ENCODE measurements at regions not wholly inside any gene's neighbourhood (a gene's known extent, or its start where the extent isn't known, plus 50 kb on each side); places are given as distances from the start of the nearest gene placed in this dataset.
"Not testable (repeated sequence)": the region's sequence is repeated elsewhere in the genome, so short reads cannot be mapped to it uniquely, and the experiment has no call there.

DNA sequence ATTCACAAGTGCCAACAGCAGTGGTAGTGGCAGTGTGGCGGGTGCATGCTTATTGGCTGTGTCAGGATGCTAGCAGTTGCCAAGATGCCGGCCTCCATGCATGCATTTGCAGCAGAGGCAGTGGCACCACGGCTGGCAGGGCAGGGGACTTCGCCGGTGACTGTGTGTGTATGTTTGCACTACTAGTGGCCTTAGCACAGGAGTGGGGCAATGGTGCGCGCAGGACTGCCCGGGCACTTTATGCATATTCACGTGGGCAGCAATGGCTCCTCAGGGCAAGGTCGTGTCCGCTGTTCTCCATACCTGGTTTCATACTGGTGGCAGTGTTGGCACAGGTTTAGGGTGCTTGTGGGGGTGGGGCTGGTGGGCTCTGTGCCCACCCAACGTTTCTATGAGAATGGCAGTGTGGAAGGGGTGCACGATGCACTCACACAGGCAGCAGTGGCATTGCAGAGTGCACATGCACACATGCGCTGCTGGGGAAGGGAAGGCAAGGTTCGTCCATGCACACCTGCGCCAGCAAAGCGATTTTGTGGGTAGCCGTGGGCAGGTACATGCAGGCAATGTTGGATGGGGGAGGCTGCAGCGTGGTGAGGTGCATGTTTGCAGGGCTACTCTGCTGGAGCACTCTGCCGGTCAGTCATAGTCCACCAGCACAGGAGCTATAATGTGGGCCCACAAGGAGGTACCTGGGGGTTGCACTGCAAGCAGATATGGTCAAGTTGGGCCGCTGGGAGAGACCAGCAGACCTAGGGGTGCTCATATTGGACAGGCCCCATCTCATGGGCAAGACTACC lies 338.9 kb upstream of the TECRL start:
- no peaks in the 10 kb centered on the region for H3K36me3 ChIP-seq (ENCODE audit: control insufficient read depth, insufficient read depth, low read length)
- TF ChIP-seq, protein P1, sequence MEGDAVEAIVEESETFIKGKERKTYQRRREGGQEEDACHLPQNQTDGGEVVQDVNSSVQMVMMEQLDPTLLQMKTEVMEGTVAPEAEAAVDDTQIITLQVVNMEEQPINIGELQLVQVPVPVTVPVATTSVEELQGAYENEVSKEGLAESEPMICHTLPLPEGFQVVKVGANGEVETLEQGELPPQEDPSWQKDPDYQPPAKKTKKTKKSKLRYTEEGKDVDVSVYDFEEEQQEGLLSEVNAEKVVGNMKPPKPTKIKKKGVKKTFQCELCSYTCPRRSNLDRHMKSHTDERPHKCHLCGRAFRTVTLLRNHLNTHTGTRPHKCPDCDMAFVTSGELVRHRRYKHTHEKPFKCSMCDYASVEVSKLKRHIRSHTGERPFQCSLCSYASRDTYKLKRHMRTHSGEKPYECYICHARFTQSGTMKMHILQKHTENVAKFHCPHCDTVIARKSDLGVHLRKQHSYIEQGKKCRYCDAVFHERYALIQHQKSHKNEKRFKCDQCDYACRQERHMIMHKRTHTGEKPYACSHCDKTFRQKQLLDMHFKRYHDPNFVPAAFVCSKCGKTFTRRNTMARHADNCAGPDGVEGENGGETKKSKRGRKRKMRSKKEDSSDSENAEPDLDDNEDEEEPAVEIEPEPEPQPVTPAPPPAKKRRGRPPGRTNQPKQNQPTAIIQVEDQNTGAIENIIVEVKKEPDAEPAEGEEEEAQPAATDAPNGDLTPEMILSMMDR (IDR thresholded peaks at IDR 0.05; ENCODE audit: insufficient read depth, low read length, poor library complexity, severe bottlenecking), result no peak
- H3K4me3 ChIP-seq (replicated peaks; ENCODE audit: low read depth, low read length), result no peak overlapping the region
- H3K27me3 ChIP-seq (replicated peaks; ENCODE audit: control insufficient read depth, insufficient read depth, low read length), result no peaks in the 10 kb centered on the region
- no peak for DNase-seq (ENCODE audit: extremely low read depth, insufficient read length)

DNA sequence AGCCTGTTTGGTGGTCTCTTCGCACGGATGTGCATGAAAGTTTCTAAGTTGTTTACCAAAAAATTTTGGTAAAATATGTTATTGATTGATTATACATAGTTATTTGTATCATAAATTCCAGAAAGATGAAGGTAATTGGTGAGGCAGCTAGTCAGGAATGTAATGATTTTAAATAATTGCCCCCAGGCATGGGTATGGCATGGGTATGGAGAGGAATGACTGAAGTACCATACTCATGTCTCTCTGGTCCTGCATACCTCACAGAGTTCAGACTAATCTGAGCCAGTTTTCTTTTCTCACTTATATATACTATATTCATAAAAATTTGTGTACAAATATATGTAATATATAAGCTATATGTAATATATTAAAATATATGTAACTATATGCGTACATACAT lies 329.0 kb upstream of the TECRL start:
- no peaks in the 10 kb centered on the region for H3K27me3 ChIP-seq (replicated peaks; ENCODE audit: control insufficient read depth, insufficient read depth, low read length)
- DNase-seq (ENCODE audit: extremely low read depth, insufficient read length), result no peak
- no peaks in the 10 kb centered on the region for H3K36me3 ChIP-seq (ENCODE audit: control insufficient read depth, insufficient read depth, low read length)
- TF ChIP-seq, protein P1 (IDR thresholded peaks at IDR 0.05; ENCODE audit: insufficient read depth, low read length, poor library complexity, severe bottlenecking), result no peak
- no peak overlapping the region for H3K4me3 ChIP-seq (replicated peaks; ENCODE audit: low read depth, low read length)

DNA sequence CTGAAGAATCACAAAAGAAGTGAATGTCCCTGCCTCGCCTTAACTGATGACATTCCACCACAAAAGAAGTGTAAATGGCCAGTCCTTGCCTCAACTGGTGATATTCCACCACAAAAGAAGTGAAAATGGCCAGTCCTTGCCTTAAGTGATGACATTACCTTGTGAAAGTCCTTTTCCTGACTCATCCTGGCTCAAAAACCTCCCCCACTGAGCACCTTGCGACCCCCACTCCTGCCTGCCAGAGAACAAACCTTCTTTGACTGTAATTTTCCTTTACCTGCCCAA lies 328.5 kb upstream of the TECRL start:
- H3K27me3 ChIP-seq (replicated peaks; ENCODE audit: control insufficient read depth, insufficient read depth, low read length); DNase-seq (ENCODE audit: extremely low read depth, insufficient read length); H3K4me3 ChIP-seq (replicated peaks; ENCODE audit: low read depth, low read length); H3K36me3 ChIP-seq (ENCODE audit: control insufficient read depth, insufficient read depth, low read length): not testable (repeated sequence)

DNA sequence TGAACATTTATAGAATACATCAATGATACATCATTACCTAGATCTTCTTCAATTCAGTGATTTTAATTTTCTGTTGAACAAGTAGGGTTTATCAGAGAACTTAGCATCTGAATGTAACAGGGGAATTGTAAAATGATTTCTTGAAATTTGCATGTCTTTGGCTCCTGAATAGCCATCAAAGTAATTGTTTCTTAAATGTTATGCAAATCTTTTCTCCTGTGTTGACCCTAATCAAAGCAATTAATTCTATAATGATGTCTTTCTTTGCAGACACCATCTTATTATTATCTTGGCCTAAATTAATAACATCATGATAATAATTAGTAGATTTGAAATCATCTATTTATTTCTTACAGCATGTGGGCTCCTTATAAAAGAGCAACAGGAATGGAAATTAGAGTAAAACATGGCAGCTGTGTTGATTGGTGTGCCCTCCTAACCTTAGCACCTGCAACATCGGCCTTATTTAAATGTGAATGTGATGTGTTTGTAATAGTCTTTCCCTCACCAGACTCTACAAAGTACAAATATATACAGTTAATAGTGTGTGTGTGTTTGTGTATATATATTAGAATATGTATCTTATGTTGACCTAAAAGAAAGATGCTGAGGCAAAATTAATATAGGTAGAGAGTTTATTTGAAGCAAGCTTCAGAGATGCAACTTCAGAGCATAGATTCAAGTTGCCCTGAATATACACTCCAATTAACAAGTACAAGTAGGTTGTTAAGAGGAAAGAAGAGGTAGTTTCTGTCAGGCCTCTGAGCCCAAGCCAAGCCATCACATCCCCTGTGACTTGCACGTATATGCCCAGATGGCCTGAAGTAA lies 328.0 kb upstream of the TECRL start:
- TF ChIP-seq, protein P1 (IDR thresholded peaks at IDR 0.05; ENCODE audit: insufficient read depth, low read length, poor library complexity, severe bottlenecking), result no peak
- Histone ChIP-seq H3K4me3 (replicated peaks; ENCODE audit: low read depth, low read length) (no peak overlapping the region), H3K27me3 (replicated peaks; ENCODE audit: control insufficient read depth, insufficient read depth, low read length) (no peaks in the 10 kb centered on the region), H3K36me3 (ENCODE audit: control insufficient read depth, insufficient read depth, low read length) (no peaks in the 10 kb centered on the region)
- DNase-seq (ENCODE audit: extremely low read depth, insufficient read length), result no peak

DNA sequence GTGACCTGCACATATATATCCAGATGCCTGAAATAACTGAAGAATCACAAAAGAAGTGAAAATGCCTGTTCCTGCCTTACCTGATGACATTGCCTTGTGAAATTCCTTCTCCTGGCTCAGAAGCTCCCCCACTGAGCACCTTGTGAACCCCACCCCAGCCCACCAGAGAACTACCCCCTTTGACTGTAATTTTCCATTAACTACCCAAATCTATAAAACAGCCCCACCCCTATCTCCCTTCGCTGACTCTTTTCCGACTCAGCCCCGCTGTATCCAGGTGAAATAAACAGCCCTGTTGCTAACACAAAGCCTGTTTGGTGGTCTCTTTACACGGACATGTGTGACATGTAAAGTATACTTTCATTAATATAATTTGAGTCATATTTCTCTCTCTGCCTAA lies 320.3 kb upstream of the TECRL start:
- no peak for DNase-seq (ENCODE audit: extremely low read depth, insufficient read length)
- Histone ChIP-seq H3K36me3 (ENCODE audit: control insufficient read depth, insufficient read depth, low read length) (no peaks in the 10 kb centered on the region), H3K27me3 (replicated peaks; ENCODE audit: control insufficient read depth, insufficient read depth, low read length) (no peaks in the 10 kb centered on the region), H3K4me3 (replicated peaks; ENCODE audit: low read depth, low read length) (no peak overlapping the region)
- TF ChIP-seq, protein P1 (IDR thresholded peaks at IDR 0.05; ENCODE audit: insufficient read depth, low read length, poor library complexity, severe bottlenecking), result no peak

DNA sequence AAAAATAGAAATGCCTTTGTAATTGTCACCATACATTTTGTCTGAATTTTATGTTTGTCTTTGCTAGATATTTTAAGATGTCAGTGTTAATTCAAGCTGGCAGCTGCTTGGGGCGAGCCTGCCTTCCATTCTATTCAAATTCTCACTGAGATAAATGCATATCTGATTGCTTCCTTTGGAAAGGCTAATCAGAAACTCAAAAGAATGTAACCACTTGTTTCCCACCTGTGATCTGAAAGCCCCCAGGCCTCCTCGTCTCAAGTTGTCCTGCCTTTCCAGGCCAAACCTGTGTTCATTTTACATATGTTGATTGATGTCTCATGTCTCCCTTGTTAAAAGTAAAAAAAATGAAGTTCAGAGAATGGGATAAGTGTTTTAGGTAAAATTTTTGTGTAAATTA lies 318.7 kb upstream of the TECRL start:
- no peak overlapping the region for H3K4me3 ChIP-seq (replicated peaks; ENCODE audit: low read depth, low read length)
- DNase-seq (ENCODE audit: extremely low read depth, insufficient read length), result no peak
- TF ChIP-seq, protein P1 (IDR thresholded peaks at IDR 0.05; ENCODE audit: insufficient read depth, low read length, poor library complexity, severe bottlenecking), result no peak
- H3K36me3 ChIP-seq (ENCODE audit: control insufficient read depth, insufficient read depth, low read length), result no peaks in the 10 kb centered on the region
- H3K27me3 ChIP-seq (replicated peaks; ENCODE audit: control insufficient read depth, insufficient read depth, low read length), result no peaks in the 10 kb centered on the region

DNA sequence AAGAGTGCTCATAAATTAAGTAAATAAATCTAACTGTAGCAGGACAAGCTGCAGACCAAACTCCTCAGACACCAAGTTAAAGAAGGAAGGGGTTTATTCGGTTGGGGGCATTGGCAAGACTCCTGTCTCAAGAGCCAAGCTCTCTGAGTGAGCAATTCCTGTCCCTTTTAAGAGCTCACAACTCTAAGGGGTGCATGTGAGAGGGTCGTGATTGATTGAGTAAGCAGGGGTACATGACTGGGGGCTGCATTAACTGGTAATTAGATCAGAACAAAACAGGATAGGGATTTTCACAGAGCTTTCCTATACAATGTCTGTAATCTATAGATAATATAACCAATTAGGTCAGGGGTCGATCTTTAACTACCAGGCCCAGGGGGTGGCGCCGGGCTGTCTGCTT lies 318.1 kb upstream of the TECRL start:
- not testable (repeated sequence) for DNase-seq (ENCODE audit: extremely low read depth, insufficient read length); H3K36me3 ChIP-seq (ENCODE audit: control insufficient read depth, insufficient read depth, low read length); H3K4me3 ChIP-seq (replicated peaks; ENCODE audit: low read depth, low read length); H3K27me3 ChIP-seq (replicated peaks; ENCODE audit: control insufficient read depth, insufficient read depth, low read length)
